CD4-positive, alpha-beta T cell treated with Interleukin-4 for 4 hours (primary cell): ENCODE measurements at regions not wholly inside any gene's neighbourhood (a gene's known extent, or its start where the extent isn't known, plus 50 kb on each side); places are given as distances from the start of the nearest gene placed in this dataset.
"Not testable (repeated sequence)": the region's sequence is repeated elsewhere in the genome, so short reads cannot be mapped to it uniquely, and the experiment has no call there.

Source experiments
- DNase-seq: peaks from one replicate; pipeline ENCODE4 v3.0.0-alpha.2; 2020

GRCh38 chr14:88929656-88930436 is 105.4 kb downstream of the TTC8 start:
- DNase-seq = no peak

GRCh38 chr14:88931321-88932110 is 107.1 kb downstream of the TTC8 start:
- no peak for DNase-seq

GRCh38 chr14:88933191-88933590 is 108.7 kb downstream of the TTC8 start:
- DNase-seq = no peak

GRCh38 chr14:88934351-88934806 is 109.9 kb downstream of the TTC8 start:
- DNase-seq = no peak

GRCh38 chr14:88935083-88935482 is 110.6 kb downstream of the TTC8 start:
- no peak for DNase-seq

GRCh38 chr14:88937706-88938105 is 113.3 kb downstream of the TTC8 start:
- DNase-seq = no peak

GRCh38 chr14:88940671-88941070 is 116.2 kb downstream of the TTC8 start:
- DNase-seq = no peak

- DNase-seq = no peak
Measured at GRCh38 chr14:88941414-88941813, 117.0 kb downstream of the TTC8 start.

- no peak for DNase-seq
Measured at GRCh38 chr14:88947646-88948598, 123.5 kb downstream of the TTC8 start.

GRCh38 chr14:88950069-88950468 is 125.6 kb downstream of the TTC8 start:
- no peak for DNase-seq

- DNase-seq = no peak
Measured at GRCh38 chr14:88951370-88951769, 126.9 kb downstream of the TTC8 start.

- no peak for DNase-seq
Measured at GRCh38 chr14:88952901-88953300, 128.4 kb downstream of the TTC8 start.

- no peak for DNase-seq
Measured at GRCh38 chr14:88955455-88955854, 131.0 kb downstream of the TTC8 start.

GRCh38 chr14:88960496-88960895 is 136.0 kb downstream of the TTC8 start:
- no peak for DNase-seq

GRCh38 chr14:88961214-88961613 is 136.8 kb downstream of the TTC8 start:
- no peak for DNase-seq

- no peak for DNase-seq
Measured at GRCh38 chr14:88962356-88962755, 137.9 kb downstream of the TTC8 start.

- no peak for DNase-seq
Measured at GRCh38 chr14:88967299-88967698, 142.8 kb downstream of the TTC8 start.

- DNase-seq = no peak
Measured at GRCh38 chr14:88975043-88975830, 150.8 kb downstream of the TTC8 start.

GRCh38 chr14:88975926-88976325 is 151.5 kb downstream of the TTC8 start:
- DNase-seq = no peak

GRCh38 chr14:88980907-88981306 is 156.5 kb downstream of the TTC8 start:
- not testable (repeated sequence) for DNase-seq

GRCh38 chr14:88981948-88982347 is 157.5 kb downstream of the TTC8 start:
- no peak for DNase-seq

GRCh38 chr14:88983755-88984154 is 159.3 kb downstream of the TTC8 start:
- no peak for DNase-seq
